GM10248 (cell line): ENCODE measurements at regions not wholly inside any gene's neighbourhood (a gene's known extent, or its start where the extent isn't known, plus 50 kb on each side); places are given as distances from the start of the nearest gene placed in this dataset.

Source experiments
- CTCF ChIA-PET: fragments of 300-600 bp; sonication (Branson Sonifier 250); formaldehyde crosslinking; extraction: SDS; loops from one replicate; lab custom pipeline; 2021; ENCODE audit warnings: antibody characterized with exemption; lab: Yijun Ruan, JAX
- POLR2A ChIA-PET: fragments of 350-650 bp; sonication (Branson Sonifier 250); formaldehyde crosslinking; extraction: SDS; loops from one replicate; lab custom pipeline; 2020; ENCODE audit warnings: antibody characterized with exemption; lab: Yijun Ruan, JAX
- DNase-seq: peaks from one replicate; pipeline ENCODE4 v3.0.0; 2012; ENCODE audit errors: extremely low spot score
- CTCF ChIP-seq: IDR thresholded peaks from 2 replicates; pipeline ENCODE4 v1.5.1; 2012; ENCODE audit warnings: mild to moderate bottlenecking, low read depth; ENCODE audit errors: extremely low read depth, missing control alignments, control extremely low read depth

- no peak for DNase-seq
- TF ChIP-seq CTCF, result no peak
- POLR2A ChIA-PET, result no interaction called here
- CTCF ChIA-PET, result no interaction called here
Measured at GRCh38 chr11:25298450-25298849, 801.6 kb downstream of the LUZP2 start.

- ChIA-PET POLR2A (no interaction called here), CTCF (no interaction called here)
- no peak for DNase-seq
- no peak for TF ChIP-seq CTCF
Measured at GRCh38 chr11:25309818-25310217, 813.0 kb downstream of the LUZP2 start.

- POLR2A ChIA-PET, result no interaction called here
- CTCF ChIA-PET, result no interaction called here
- TF ChIP-seq CTCF, result no peak
- no peak for DNase-seq
Measured at GRCh38 chr11:25317216-25317615, 820.4 kb downstream of the LUZP2 start.

- no peak for TF ChIP-seq CTCF
- ChIA-PET POLR2A (no interaction called here), CTCF (no interaction called here)
- DNase-seq, result no peak
Measured at GRCh38 chr11:25319127-25319526, 822.3 kb downstream of the LUZP2 start.

- TF ChIP-seq CTCF, result no peak
- DNase-seq, result no peak
- ChIA-PET CTCF (no interaction called here), POLR2A (no interaction called here)
Measured at GRCh38 chr11:25327656-25328055, 830.8 kb downstream of the LUZP2 start.

- POLR2A ChIA-PET, result no interaction called here
- CTCF ChIA-PET, result no interaction called here
- DNase-seq, result no peak
- no peak for TF ChIP-seq CTCF
Measured at GRCh38 chr11:25339281-25339680, 842.4 kb downstream of the LUZP2 start.

GRCh38 chr11:25349537-25349936, 852.7 kb downstream of the LUZP2 start:
- ChIA-PET POLR2A (no interaction called here), CTCF (no interaction called here)
- no peak for DNase-seq
- no peak for TF ChIP-seq CTCF
